ENCODE measurements at regions not wholly inside any gene's neighbourhood (a gene's known extent, or its start where the extent isn't known, plus 50 kb on each side); places are given as distances from the start of the nearest gene placed in this dataset.
A peak's percentile ranks its signal among the peaks of the same experiment; 100 is the strongest.
"Not testable (repeated sequence)": the region's sequence is repeated elsewhere in the genome, so short reads cannot be mapped to it uniquely, and the experiment has no call there.

- H3K27ac Mint-ChIP-seq: no peak overlapping the region
- no peak overlapping the region for H3K27ac ChIP-seq (ENCODE audit: low read length)
- WGBS (ENCODE audit: insufficient coverage): 89% methylated on average over 17 of the region's 17 CpGs
- no peaks in the 10 kb centered on the region for H3K36me3 ChIP-seq (ENCODE audit: control insufficient read depth, insufficient read depth, low read length)
- H3K4me3 Mint-ChIP-seq: no peak overlapping the region
- no peaks in the 10 kb centered on the region for H3K9me3 ChIP-seq (ENCODE audit: control insufficient read depth, insufficient read depth, low read length)
- peaks cover 16 to 22% of the 10 kb centered on the region in 2 donors for H3K27me3 Mint-ChIP-seq (ENCODE audit: low read depth in 2 of 2)
- no peaks in the 10 kb centered on the region for H3K27me3 ChIP-seq (ENCODE audit: control insufficient read depth, insufficient read depth, low read length)
- H3K36me3 Mint-ChIP-seq: no peaks in the 10 kb centered on the region
- no peak for TF ChIP-seq CTCF (IDR thresholded peaks at IDR 0.05)
- intact Hi-C loops (cut with micrococcal nuclease): no loop called here
- ATAC-seq (no peak), DNase-seq (peak in 1 of 2 donors; percentile 10)
- no peaks in the 10 kb centered on the region for H3K4me1 ChIP-seq (ENCODE audit: control insufficient read depth, insufficient read depth, low read length)
- H3K4me3 ChIP-seq (ENCODE audit: low read length): no peak overlapping the region
- no peaks in the 10 kb centered on the region for H3K4me1 Mint-ChIP-seq
- H3K9me3 Mint-ChIP-seq: no peaks in the 10 kb centered on the region
Observed at GRCh38 chr2:239819091-239819973, 205.8 kb downstream of the NDUFA10 start.

GRCh38 chr2:239818531-239819011 lies 206.6 kb downstream of the NDUFA10 start:
- no peak for ATAC-seq
- WGBS (ENCODE audit: insufficient coverage): 81% methylated on average over 9 of the region's 9 CpGs
- no peak overlapping the region for H3K27ac ChIP-seq (ENCODE audit: low read length)
- H3K36me3 ChIP-seq (ENCODE audit: control insufficient read depth, insufficient read depth, low read length): no peaks in the 10 kb centered on the region
- DNase-seq: no peak
- no peaks in the 10 kb centered on the region for H3K4me1 ChIP-seq (ENCODE audit: control insufficient read depth, insufficient read depth, low read length)
- H3K4me1 Mint-ChIP-seq: no peaks in the 10 kb centered on the region
- intact Hi-C loops (cut with micrococcal nuclease): no loop called here
- H3K27me3 Mint-ChIP-seq (ENCODE audit: low read depth in 2 of 2): peaks cover 16 to 21% of the 10 kb centered on the region in 2 donors
- no peak overlapping the region for H3K4me3 ChIP-seq (ENCODE audit: low read length)
- no peak for TF ChIP-seq CTCF (IDR thresholded peaks at IDR 0.05)
- H3K27me3 ChIP-seq (ENCODE audit: control insufficient read depth, insufficient read depth, low read length): no peaks in the 10 kb centered on the region
- H3K27ac Mint-ChIP-seq: no peak overlapping the region
- no peaks in the 10 kb centered on the region for H3K9me3 Mint-ChIP-seq
- no peaks in the 10 kb centered on the region for H3K9me3 ChIP-seq (ENCODE audit: control insufficient read depth, insufficient read depth, low read length)
- H3K36me3 Mint-ChIP-seq: no peaks in the 10 kb centered on the region
- no peak overlapping the region for H3K4me3 Mint-ChIP-seq

- no peak overlapping the region for H3K27ac Mint-ChIP-seq
- no peaks in the 10 kb centered on the region for H3K4me1 Mint-ChIP-seq
- Histone ChIP-seq H3K27me3 (ENCODE audit: control insufficient read depth, insufficient read depth, low read length) (no peaks in the 10 kb centered on the region), H3K27ac (ENCODE audit: low read length) (no peak overlapping the region), H3K4me3 (ENCODE audit: low read length) (no peak overlapping the region), H3K36me3 (ENCODE audit: control insufficient read depth, insufficient read depth, low read length) (no peaks in the 10 kb centered on the region), H3K9me3 (ENCODE audit: control insufficient read depth, insufficient read depth, low read length) (no peaks in the 10 kb centered on the region), H3K4me1 (ENCODE audit: control insufficient read depth, insufficient read depth, low read length) (no peaks in the 10 kb centered on the region)
- no peak overlapping the region for H3K4me3 Mint-ChIP-seq
- no peaks in the 10 kb centered on the region for H3K9me3 Mint-ChIP-seq
- peaks cover 16% of the 10 kb centered on the region in 2 donors for H3K27me3 Mint-ChIP-seq (ENCODE audit: low read depth in 2 of 2)
- TF ChIP-seq CTCF (IDR thresholded peaks at IDR 0.05): no peak
- intact Hi-C loops (cut with micrococcal nuclease): no loop called here
- WGBS (ENCODE audit: insufficient coverage): 79% methylated on average over 5 of the region's 5 CpGs
- no peaks in the 10 kb centered on the region for H3K36me3 Mint-ChIP-seq
- no peak for ATAC-seq
- DNase-seq: no peak
Observed at GRCh38 chr2:239818086-239818485, 207.1 kb downstream of the NDUFA10 start.

GRCh38 chr2:239817468-239818031 lies 207.6 kb downstream of the NDUFA10 start:
- H3K4me3 Mint-ChIP-seq; H3K27ac ChIP-seq (ENCODE audit: low read length); H3K36me3 ChIP-seq (ENCODE audit: control insufficient read depth, insufficient read depth, low read length); ATAC-seq; H3K4me1 ChIP-seq (ENCODE audit: control insufficient read depth, insufficient read depth, low read length); H3K9me3 Mint-ChIP-seq; H3K4me1 Mint-ChIP-seq; H3K27me3 ChIP-seq (ENCODE audit: control insufficient read depth, insufficient read depth, low read length); H3K4me3 ChIP-seq (ENCODE audit: low read length); intact Hi-C loops (cut with micrococcal nuclease); H3K9me3 ChIP-seq (ENCODE audit: control insufficient read depth, insufficient read depth, low read length); H3K27ac Mint-ChIP-seq; DNase-seq; H3K36me3 Mint-ChIP-seq: not testable (repeated sequence)
- peaks cover 16% of the 10 kb centered on the region in 2 donors for H3K27me3 Mint-ChIP-seq (ENCODE audit: low read depth in 2 of 2)
- 65% methylated on average over 8 of the region's 8 CpGs for WGBS (ENCODE audit: insufficient coverage)
